CMK (cell line): ENCODE measurements at regions not wholly inside any gene's neighbourhood (a gene's known extent, or its start where the extent isn't known, plus 50 kb on each side); places are given as distances from the start of the nearest gene placed in this dataset.
"Not testable (repeated sequence)": the region's sequence is repeated elsewhere in the genome, so short reads cannot be mapped to it uniquely, and the experiment has no call there.

Source experiments
- DNase-seq: peaks from one replicate; pipeline ENCODE4 v3.0.0-alpha.2; 2010; ENCODE audit warnings: low read depth

DNA sequence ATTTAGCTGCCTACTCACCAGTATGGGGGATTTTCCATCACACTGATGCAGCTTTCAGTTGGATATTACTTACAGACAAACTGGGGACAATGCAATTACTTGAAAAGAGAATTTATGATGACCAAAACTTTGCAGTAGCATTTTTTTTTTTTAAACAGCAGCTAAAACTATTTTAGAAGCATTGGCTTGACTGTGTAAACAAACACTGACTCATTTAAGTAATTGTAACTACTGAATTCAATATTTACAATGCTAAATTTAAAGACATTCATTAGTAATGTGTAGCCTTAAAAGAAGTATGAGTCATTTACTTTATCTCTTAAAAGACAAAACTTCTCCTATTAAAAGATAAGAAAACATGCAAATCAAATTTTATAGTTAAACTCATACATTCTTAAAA, 295.9 kb upstream of the FERMT1 start:
- DNase-seq, result no peak

DNA sequence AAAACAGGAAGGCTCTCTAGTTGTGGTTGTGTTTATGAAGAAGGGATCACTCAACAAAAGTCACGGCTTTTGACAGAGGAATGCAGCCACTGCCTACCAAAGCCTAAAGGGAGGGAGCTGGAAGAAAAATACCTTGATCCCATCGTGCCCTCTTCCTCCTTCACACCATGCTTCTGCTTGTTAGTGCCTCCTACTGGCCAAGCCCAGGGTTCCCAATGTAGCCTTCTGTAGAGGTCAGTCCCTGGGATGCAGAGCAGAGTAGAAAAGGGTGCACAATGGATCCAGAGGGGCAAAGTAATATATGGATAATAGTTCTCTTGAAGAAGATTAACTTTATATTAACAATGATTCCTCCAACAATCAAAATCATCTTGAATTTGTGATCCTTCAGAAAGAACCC, 293.5 kb upstream of the FERMT1 start:
- no peak for DNase-seq

DNA sequence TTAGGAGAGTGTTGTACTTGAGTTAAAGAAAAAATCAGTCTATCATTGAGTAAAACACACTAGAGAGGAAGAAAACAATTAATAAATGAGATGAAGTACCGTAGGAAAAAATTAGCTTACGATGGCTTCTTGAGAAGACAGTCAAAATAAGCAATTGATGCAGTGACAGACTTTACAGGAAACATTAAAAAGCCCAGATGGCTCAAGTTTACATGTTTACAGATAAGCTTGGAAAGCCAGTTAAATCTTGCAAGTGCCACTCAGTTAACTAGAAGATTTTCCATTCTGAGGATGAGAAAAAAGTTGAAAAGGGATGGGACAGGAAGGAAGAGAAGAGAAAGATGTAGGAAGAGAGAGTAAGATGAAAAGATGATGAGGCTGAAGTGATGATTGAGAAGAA, 288.8 kb upstream of the FERMT1 start:
- no peak for DNase-seq

DNA sequence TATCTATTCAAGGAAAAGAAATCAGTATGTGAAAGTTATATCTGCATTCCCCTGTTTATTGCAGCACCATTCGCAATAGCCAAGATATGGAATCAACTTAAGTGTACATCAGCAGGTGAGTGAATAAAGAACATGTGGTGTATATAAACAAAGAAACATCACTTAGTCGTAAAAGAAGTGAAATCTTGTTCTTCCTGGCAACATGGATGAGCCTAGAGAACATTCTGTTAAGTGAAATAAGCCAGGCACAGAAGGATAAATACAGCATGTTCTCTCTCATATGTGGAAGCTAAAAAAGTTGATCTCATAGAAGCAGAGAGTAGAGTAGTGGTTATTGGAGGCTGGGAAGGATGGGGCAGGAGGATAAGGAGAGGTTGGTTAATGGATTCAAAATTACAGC, 287.9 kb upstream of the FERMT1 start:
- DNase-seq, result no peak

DNA sequence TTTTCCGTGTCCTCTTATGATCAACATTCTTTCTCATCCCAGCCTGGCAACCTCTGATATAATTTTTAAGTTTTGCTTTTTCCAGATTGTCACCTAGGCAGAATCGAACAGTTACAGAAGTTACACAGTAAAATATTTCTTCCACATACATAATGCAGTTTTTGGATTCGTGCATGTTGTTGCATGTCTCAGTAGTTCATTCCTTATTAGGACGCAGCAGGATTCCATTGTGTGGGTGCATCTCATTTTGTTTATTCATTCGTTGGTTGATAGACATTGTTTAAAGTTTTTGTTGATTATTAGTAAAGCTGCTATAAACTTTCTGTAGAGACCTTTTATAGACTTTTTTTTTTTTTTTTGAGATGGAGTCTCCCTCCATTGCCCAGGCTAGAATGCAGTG, 284.3 kb upstream of the FERMT1 start:
- DNase-seq, result no peak

DNA sequence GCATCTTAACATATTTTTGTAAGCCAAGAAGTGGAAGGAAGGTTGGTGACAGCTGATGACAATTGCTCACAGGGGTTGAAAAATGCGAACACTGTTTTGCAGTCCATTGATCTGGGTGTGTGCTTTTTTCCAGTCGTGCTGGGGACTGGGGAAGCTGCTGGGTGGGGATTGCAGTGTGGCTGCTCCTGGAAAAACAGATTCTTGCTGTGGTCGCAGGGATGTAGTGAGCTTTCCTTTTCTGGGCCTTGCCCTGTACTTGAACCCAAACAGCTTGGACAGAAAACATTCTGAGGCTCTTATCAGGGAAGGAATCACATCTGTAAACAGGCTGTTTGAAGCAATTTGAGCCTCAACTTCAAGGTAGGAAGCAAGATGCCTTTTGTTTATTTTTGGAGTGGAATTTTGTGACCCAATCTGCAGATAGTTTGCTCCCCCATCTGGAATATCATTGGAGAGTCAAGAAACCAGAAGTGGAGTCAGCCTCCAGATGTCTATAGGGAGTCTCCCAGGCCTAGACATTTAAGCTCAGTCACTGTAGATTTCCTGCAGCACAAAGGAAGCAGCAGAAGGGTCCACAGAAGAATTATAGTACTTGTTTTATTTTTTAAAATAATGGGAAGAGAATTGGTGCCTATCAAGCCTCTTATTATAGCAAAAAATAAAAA, 279.2 kb upstream of the FERMT1 start:
- DNase-seq, result no peak

DNA sequence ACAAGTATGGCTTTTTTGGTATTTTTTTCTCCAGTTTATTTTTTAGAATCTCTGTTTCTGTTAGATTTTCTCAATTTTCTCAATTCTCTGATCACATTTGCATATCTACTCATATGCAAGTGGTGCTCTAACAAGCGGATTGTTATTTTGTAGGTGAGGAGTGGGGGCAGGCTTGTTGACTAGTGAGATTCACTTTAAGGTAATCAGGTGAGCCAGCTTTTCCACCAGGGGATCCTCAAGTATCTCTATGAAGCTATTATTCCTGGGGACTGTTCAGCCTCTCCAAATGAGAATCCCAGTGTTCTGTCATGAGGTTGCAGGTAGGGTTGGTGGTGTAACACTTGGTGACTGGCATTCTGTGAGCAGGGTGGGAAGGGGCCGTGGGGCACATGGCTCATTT, 274.3 kb upstream of the FERMT1 start:
- no peak for DNase-seq

DNA sequence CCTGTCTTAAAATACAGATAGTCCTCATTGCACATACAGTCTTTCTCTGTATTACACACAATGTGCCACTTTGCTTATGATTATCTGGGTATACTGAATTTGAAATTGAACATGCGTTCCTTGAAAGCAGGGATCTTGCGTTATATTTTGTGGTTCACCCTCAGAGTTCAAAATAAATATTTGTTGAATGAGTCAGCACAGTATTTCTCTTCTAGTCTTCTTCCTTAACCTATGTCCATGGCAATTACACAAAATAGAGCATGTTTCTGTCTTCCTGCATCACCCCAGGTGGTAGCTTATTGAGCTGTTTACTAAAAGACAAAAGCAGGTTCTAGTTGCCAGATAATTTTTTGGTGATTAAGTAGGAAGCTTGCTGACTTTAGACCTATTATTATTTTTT, 272.9 kb upstream of the FERMT1 start:
- DNase-seq, result no peak

DNA sequence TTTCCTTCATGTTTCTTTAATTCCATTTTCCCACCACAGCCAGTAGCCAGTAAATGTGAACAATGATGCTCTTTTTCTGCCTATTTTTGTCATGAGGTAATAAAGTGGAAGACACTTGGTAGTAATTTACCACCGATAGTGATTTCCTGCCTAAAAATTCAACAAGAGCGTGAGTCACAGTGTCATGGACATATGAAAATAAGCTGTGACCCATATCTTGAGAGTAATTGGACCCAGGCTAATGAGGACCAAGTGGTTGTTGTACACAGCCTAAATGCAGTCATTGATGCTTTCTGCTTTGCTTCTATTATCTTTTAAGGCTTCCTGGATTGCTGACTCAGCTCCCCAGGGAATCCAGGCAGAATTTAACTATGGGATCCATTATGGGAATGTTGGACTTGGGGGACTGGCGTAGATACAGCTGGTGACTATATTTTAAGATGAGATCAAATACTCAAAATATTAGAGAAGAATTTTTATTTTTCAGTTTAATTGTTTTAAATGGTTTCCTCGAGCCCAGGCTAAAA, 265.9 kb upstream of the FERMT1 start:
- no peak for DNase-seq

DNA sequence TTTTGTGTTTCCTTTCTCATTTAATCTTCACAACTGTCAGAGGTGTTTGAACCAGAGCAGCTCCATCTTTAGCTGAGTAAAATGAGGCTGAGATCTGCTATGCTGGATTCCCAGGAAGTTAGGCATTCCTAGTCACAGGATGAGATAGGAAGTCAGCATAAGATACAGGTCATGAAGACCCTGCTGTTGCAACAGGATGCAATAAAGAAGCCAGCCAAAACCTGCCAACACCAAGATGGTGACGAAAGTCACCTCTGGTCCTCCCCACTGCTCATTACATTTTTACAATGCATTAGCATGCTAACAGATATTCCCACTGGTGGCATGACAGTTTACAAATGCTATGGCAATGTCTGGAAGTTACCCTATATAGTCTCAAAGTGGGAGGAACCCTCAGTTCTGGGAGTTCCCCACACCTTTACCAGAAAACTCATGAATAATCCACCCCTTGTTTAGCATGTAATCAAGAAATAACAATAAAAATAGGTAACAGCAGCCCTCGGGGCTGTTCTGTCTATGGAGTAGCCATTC, 262.2 kb upstream of the FERMT1 start:
- DNase-seq, result no peak

DNA sequence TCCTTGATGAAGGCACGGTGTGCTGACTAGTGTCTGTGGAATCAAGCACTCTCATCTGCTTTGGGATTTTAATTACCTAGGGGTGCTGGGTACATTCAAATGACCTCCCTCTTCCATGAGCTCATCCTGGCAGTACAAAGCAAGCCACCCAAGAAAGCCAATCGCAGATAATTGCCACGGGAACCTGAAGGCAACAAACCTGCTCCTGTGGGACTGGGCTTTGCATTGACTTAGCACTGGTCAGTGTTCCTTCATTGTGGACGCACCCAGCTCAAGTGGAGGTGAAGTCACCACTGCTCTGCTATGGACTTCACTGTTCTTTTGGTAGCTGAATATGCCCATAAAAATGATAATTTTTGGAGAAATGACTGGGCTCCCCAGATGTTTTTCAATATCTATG, 261.6 kb upstream of the FERMT1 start:
- DNase-seq, result no peak

DNA sequence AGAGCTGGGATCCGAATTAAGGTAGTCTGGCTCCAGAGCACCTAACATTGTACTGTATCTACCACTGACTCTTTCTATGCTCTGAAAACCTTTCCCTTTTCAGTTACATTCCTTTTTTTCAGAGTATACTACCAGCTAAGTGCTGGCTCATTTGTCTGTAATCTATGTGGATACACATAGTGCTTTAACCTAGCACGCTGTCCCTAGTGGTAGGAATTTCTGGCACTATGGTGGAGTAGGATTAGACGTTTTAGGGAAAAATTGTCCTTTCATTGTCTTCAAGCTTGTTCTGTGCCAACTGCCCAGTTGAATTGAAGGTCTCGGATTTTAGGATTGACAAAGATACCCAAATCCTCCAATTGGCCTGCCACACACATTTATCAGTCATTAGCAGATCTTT, 259.1 kb upstream of the FERMT1 start:
- DNase-seq, result no peak

DNA sequence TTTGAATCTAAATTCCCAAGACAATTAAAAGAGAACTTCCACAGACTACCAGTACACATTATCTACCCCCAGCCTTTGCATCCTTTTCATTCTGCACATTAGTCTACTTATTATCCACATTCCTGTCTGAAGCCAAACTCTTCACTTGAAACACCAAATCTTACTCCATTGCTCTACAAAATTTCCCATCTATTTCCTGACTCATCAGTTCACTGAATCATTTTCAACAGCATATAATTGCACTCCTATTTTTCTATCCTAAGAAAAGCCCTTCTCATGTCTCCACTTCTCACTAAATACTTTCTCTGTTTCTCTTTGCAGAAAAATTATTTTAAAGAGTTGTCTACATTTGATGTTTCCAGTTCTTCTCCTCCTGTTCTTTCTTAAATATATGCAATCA, 239.4 kb upstream of the FERMT1 start:
- no peak for DNase-seq

DNA sequence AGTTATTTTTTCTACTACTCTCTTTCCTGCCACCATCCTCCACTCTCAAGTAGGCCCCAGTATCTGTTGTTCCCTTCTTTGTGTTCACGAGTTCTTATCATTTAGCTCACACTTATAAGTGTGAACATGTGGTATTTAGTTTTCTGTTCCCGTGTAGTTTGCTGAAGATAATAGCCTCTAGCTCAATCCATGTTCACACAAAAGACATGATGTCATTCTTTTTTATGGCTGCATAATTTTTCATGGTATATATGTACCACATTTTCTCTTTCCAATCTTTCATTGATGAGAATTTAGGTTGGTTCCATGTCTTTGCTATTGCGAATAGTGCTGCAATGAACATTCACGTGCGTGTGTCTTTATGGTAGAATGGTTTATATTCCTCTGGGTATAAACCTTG, 237.9 kb upstream of the FERMT1 start:
- no peak for DNase-seq

DNA sequence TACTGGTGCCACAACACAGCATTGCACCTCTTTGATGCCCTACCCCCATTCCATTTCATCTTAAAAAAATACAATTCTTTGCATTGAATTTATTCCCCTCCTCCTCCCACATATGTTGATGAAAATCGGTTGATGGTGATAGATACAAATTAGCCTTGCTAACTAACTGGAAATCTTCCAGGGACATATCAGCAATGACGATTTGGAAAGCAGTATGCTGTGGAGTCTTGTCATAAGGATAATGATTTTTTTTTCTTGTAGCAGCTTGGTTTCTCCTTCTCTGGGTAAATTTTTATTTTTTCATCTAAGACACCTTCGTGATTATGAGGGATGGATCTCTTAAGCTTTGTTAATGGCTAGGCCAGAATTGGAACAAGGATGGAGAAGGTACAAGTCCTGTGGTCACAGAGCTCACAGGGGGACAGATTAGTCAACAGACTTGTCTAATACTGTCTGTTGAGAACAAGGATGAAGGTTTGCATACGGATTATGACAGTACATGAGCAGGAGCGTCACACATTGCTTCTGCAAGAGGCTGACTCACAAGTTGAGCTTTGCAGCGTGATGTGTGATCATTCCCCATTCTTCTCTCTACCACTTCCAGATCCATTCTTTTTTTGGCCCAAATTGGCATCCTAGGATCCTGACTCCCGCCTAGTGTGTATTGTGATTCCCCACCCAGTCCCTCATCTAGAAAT, 233.1 kb upstream of the FERMT1 start:
- no peak for DNase-seq

DNA sequence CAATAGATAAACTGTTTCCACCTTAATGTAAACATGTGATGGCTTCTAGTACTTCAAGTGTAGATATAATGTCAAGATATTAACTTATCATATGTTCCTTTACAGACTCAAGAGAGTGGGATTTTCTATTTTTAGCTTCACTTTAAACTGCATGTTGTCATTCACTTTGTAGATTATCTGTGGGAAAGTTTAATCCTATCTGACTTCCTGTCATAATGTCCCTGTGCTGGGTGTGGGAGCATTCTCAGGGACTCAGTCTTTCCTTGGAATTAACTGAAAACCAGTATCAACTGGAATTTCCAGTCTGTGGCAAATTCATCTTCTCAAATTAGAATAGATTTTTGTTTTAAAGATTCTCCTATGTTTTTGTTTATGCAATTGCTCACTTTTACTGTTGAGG, 226.1 kb upstream of the FERMT1 start:
- no peak for DNase-seq

DNA sequence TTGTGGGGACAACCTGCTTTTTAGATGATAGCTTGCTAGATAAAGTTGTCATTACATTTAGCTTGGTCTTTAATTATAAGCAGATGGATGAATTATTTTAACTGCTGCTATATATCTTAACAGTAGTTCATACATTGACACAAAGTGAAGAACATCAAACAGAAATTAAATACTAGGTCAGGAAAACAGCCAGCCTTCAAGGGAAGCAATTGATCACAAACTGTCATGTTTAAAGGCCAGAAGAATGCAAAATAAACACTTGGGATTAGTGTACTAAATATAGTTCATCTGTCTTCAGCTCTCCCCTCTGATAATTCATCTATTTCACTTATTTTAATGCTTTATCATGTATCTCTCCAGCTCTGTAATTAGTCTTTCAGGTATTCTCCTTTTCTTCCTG, 225.1 kb upstream of the FERMT1 start:
- DNase-seq, result no peak

DNA sequence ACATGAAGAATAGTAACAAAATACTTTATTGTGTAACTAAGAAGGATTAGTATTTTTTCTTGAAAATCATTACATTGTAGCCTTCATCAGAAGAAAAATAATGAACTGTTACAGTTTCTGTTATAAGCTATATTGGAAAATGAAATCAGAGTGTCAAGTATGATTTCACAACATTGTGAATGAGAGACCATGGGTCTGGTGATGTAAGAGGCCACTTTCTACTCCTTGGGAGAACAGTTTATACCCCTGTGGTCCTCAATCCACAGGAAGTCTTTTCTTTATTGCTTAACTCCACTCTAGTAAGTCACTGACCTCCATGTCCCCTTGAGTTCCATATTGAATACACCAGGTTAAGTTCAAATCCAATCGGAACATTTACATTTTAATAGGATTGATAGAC, 218.7 kb upstream of the FERMT1 start:
- DNase-seq, result no peak

DNA sequence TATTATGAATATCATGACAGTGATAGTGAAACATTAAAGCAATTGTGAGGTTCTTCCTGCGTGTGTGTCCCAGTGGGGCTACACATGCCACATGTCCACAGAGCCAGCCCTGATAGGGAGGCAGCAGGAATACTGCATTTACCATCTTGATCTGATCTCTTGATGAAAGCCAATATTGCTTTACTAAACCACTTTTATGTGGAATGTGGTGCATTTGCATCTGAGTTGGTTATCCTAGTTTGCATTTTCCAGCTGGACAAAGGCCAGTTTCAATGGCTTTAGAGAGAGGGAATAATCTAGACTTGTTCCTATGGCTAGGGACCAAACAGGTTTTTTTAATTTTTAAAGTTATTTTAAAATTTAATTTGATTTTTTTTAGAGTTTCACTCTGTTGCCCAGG, 216.3 kb upstream of the FERMT1 start:
- no peak for DNase-seq

DNA sequence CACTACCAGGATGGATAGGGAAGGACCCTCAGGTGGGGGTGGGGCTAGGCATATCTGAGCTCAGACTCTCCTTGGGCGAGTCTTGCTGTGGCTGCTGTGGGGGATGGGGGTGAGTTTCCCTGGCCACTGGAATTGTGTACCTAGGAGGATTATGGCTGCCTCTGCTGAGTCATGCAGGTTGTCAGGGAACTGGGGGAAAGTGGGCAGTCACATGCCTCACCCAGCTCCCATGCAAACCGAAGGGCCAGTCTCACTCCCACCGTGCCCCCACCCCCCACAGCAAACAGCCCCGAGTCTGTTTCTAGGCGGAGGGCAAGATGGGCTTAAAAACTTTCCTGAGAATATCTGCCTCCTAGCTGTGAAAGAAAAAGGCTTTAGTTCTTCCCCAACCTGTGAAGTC, 210.3 kb upstream of the FERMT1 start:
- no peak for DNase-seq

DNA sequence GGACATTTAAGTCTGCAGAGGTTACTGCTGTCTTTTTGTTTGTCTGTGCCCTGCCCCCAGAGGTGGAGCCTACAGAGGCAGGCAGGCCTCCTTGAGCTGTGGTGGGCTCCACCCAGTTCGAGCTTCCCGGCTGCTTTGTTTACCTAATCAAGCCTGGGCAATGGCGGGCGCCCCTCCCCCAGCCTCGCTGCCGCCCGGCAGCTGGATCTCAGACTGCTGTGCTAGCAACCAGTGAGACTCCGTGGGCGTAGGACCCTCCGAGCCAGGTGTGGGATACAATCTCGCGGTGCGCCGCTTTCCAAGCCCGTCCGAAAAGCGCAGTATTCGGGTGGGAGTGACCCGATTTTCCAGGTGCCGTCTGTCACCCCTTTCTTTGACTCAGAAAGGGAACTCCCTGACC, 198.4 kb upstream of the FERMT1 start:
- not testable (repeated sequence) for DNase-seq

DNA sequence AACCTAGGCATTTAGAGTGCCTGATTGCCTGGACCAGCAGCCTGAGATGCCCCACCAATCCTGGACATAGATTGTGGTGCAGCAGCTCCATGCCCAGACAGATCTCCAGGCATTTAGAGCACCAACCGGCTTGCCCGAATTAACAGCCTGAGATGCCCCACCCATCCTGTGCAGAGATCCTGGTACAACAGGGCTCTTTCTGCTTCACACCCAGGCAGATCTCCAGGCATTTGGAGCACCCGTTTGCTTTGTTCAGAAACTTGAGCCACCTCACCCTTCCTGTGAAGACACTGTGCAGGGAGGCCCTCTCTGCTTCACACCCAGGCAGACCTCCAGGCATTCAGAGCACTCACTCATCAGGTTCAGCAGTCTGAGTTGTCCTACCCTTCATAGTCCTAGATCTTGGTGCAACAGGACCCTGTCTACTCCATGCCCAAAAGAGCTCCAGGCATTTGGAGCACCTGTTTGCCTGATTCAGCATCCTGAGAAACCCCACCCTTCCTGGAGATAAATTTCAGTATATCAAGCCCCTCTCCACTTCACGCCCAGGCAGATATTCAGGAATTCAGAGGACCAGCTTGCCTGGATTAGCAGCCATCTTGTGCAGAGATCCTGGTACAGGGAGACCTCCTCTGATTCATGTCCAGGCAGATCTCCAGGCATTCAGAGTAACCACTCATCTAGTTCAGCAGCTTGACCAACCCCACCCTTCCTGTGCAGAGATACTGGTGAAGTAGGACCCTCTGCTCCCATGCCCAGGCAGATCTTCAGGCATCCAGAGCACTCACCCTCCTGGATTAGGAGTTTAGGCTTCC, 189.2 kb upstream of the FERMT1 start:
- DNase-seq, result no peak

DNA sequence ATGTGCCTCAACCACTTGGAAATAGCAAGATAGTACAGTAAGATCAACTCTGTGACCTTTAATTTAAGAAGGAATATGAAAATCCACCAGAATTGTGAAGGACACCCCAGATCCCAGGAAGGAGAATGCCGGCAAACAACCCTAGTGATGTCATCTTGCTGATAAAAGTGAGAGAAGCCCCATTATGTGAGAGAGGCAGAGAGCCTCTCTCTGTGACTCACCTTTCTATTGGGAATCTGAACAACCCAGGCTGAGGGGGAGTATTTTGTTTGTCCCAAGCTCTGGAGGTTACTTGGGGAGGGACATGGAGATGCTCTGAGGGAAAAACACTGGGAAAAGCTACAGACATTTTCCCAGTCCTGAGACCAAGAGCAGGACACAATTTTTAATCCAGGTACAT, 188.3 kb upstream of the FERMT1 start:
- DNase-seq, result no peak
